ENCODE measurements at regions not wholly inside any gene's neighbourhood (a gene's known extent, or its start where the extent isn't known, plus 50 kb on each side); places are given as distances from the start of the nearest gene placed in this dataset.

GRCh38 chr4:162232349-162232748 is 68.5 kb upstream of the FSTL5 start:
- TF ChIP-seq CTCF (IDR thresholded peaks at IDR 0.05) = no peak
- no peak for TF ChIP-seq POLR2A (IDR thresholded peaks at IDR 0.05)

Measured in adrenal gland (tissue), 5 donors.